NCI-H2171 treated with DMSO at 0.1 percent for 48 hours (cell line): ENCODE measurements at regions not wholly inside any gene's neighbourhood (a gene's known extent, or its start where the extent isn't known, plus 50 kb on each side); places are given as distances from the start of the nearest gene placed in this dataset.
"Not testable (repeated sequence)": the region's sequence is repeated elsewhere in the genome, so short reads cannot be mapped to it uniquely, and the experiment has no call there.

ENCODE experiments used
- DNase-seq: peaks from one replicate; lab custom pipeline; 2025; lab: John Stamatoyannopoulos, UW

DNA sequence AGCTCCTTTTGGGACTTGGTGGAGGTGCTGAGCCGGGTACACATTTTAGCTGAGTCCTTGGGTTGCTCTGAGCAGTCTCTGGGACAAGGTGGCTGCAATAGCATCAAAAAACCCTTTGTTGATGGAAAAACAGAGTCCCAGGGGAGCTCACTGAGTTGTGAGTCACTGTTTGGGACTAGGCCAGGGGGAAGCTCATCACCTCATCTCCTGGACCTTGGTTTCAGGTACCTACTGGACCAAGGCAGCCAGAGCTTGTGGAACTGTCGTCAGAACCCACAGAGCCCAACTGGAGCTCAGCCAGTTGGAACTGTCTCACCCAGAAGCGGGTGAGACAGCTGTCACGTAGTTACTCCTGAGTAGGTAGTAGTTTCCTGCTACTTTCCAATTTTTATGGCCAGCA is 146.7 kb downstream of the HLX start:
- DNase-seq: no peak

GRCh38 chr1:221029981-221030649 is 150.9 kb downstream of the HLX start:
- no peak for DNase-seq

GRCh38 chr1:221030990-221031389 is 151.7 kb downstream of the HLX start:
- no peak for DNase-seq

- no peak for DNase-seq
Observed at GRCh38 chr1:221031458-221032203, 152.4 kb downstream of the HLX start.

DNA sequence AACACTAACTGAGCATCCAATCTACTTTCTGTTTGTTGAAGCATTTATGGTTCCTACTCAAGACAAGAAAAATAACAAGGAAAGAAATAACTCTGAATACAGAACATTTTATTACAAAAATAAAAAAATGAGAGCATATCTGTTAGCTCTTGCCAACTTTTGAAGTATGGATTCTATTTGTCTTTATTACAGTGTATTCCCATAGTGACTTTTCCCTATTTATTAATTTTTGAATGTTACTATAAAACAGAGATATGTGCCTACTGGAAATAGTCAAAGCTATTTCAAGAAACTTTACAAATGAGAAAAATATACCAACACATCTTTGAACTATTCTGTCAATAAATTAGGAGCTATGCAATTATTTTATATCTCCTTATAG is 153.0 kb downstream of the HLX start:
- no peak for DNase-seq

GRCh38 chr1:221032637-221033280 is 153.5 kb downstream of the HLX start:
- no peak for DNase-seq

- DNase-seq: no peak
Observed at GRCh38 chr1:221035662-221036153, 156.5 kb downstream of the HLX start.

DNA sequence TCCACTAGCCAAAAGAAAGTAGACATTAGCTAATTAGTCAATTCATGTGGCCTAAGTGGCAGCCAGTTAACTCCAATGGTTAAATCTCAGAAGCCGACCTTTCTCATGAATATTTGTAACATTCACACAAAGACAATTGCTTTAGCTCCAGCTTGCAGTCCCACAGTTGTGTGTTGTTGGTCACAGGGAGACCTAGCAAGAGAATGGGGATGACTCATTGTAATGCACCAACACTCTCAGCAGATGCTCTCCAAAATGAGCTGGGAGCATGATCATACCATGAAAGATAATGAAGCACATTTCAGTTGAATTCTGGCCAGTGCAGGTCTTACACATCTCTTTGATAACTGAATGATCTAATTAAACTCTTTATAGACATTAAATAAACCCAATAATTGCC is 160.4 kb downstream of the HLX start:
- DNase-seq: no peak

- DNase-seq: no peak
Observed at GRCh38 chr1:221040101-221040500, 160.9 kb downstream of the HLX start.

DNA sequence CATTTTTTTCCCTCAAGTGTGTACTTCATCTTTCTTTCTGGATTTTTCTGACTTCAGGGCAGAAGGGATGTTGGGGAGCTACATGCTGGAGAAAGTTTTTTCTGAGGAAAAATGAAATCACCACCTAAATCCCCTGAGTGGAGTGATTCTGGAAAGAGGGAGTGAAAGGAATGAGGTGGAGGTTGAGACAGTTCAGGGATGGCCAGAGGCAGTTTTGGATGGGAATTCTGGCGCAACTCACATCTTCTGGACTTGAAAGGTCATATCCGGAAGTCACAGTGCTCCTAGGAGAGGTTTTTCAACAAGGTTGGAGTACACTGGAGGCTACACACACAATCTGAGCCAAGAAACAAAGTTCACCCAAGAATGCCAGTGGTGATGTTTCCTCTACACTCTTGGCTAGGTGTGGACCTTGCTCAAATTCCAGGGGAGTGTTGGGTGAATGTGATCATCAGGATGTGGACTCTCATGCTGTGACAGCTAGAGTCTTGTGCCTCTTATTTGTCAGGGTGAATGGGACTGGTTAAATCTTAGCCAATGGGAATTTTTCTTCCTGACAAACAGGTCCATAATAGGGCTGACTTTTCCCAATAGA is 161.5 kb downstream of the HLX start:
- DNase-seq: no peak

GRCh38 chr1:221044538-221044937 is 165.3 kb downstream of the HLX start:
- DNase-seq: no peak

DNA sequence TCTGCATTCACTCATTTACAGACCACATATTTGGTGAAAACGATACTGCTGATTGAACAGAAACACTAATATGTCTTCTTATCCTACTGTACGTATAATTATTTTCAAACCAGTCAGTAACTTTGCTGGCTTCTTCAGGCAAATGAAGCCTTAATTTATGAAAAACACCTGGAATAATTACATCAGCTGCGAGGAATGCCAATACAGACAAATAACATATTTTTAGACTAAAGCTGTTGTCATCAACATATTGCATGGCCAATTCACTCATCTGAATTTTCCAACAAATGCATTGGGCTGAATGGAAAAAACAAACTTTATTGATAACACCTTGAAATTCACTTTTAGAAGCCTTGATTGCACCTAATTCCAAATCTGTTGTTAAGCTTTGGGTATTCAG is 165.9 kb downstream of the HLX start:
- no peak for DNase-seq

- no peak for DNase-seq
Observed at GRCh38 chr1:221045842-221046831, 166.9 kb downstream of the HLX start.

- DNase-seq: not testable (repeated sequence)
Observed at GRCh38 chr1:221051391-221051790, 172.1 kb downstream of the HLX start.

DNA sequence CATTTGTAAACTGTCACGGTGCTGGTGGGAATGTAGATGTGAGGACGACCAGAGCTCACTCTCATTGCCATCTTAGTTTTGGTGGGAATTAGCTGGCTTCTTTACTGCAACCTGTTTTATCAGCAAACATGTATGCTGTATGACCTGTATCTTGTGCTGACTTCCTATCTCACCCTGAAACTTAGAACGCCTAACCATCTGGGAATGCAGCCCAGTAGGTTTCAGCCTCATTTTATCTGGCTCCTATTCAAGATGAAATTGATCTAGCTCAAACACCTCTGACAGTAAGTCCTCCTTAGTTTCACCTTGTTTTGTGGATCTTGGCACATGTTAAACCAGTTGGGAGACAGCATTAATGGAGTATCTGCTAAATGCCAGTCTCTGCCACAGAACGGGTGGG is 174.6 kb downstream of the HLX start:
- no peak for DNase-seq

- DNase-seq: no peak
Observed at GRCh38 chr1:221059506-221059905, 180.3 kb downstream of the HLX start.

GRCh38 chr1:221063651-221064050 is 184.4 kb downstream of the HLX start:
- DNase-seq: no peak

- DNase-seq: no peak
Observed at GRCh38 chr1:221066351-221067001, 187.2 kb downstream of the HLX start.

DNA sequence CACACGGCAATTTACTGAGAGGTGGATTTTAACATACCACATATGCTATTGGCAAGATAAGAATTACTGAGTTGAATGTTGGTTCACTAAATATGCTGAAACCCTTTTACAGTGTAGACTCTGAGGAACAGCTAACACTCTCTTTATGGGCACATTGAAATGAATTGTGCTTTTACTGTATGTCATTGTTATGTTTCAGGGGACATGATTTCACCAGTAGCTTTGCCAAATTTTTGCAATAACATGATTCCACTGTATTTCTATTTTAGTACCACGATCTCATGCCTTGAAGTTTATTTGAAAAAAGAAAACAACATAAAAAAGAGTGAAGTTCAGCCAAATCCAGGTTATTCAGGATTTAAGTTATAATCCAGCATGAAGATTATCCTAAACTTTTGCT is 188.5 kb downstream of the HLX start:
- DNase-seq: no peak

- no peak for DNase-seq
Observed at GRCh38 chr1:221069178-221069903, 190.1 kb downstream of the HLX start.
